Mesenchymal stem cell (in vitro differentiated cells and primary cell): ENCODE measurements at regions not wholly inside any gene's neighbourhood (a gene's known extent, or its start where the extent isn't known, plus 50 kb on each side); places are given as distances from the start of the nearest gene placed in this dataset.

ENCODE experiments used
- DNase-seq: peaks from one replicate; pipeline ENCODE4 v3.0.0-alpha.2; 2013
- H2AFZ ChIP-seq: one replicate; pipeline ENCODE4 v1.6.1; 2013; ENCODE audit warnings: low read depth, mild to moderate bottlenecking, control low read depth, inconsistent platforms, low read length, moderate library complexity
- H2AK5ac ChIP-seq: 2 replicates; pipeline ENCODE4 v1.6.1; 2013; ENCODE audit warnings: low read length, moderate library complexity, mild to moderate bottlenecking, inconsistent platforms; ENCODE audit not compliant: severe bottlenecking
- H2BK120ac ChIP-seq: one replicate; pipeline ENCODE4 v1.6.1; 2013; ENCODE audit warnings: low read depth, mild to moderate bottlenecking, inconsistent platforms, low read length, moderate library complexity
- H2BK12ac ChIP-seq, 2 experiments: one replicate each; pipeline ENCODE4 v1.6.1; 2013; ENCODE audit warnings: inconsistent platforms in 2 of 2, low read length in 2 of 2, mild to moderate bottlenecking in 2 of 2, moderate library complexity in 2 of 2, control low read depth in 1 of 2
- H2BK15ac ChIP-seq: one replicate; pipeline ENCODE4 v1.6.1; 2013; ENCODE audit warnings: mild to moderate bottlenecking, low read depth, inconsistent platforms; ENCODE audit not compliant: poor library complexity, severe bottlenecking
- H2BK5ac ChIP-seq: 2 replicates; pipeline ENCODE4 v1.6.1; 2013; ENCODE audit warnings: low read depth, mild to moderate bottlenecking, low read length, control low read depth, inconsistent platforms; ENCODE audit not compliant: poor library complexity, severe bottlenecking
- H3K14ac ChIP-seq, 2 experiments: one replicate each; pipeline ENCODE4 v1.6.1; 2013; ENCODE audit warnings: inconsistent platforms in 2 of 2, low read length in 2 of 2, control low read depth in 1 of 2, mild to moderate bottlenecking in 1 of 2, moderate library complexity in 1 of 2
- H3K18ac ChIP-seq, 2 experiments: one replicate each; pipeline ENCODE4 v1.6.1; 2013; ENCODE audit warnings: inconsistent platforms in 2 of 2, low read length in 2 of 2, control low read depth in 1 of 2, low read depth in 1 of 2, mild to moderate bottlenecking in 1 of 2
- H3K23ac ChIP-seq, 2 experiments: one replicate each; pipeline ENCODE4 v1.6.1; 2013; ENCODE audit warnings: inconsistent platforms in 2 of 2, low read length in 2 of 2, mild to moderate bottlenecking in 2 of 2, moderate library complexity in 2 of 2, control low read depth in 1 of 2
- H3K27ac ChIP-seq: 2 replicates; pipeline ENCODE4 v1.5.1; 2013; ENCODE audit warnings: mild to moderate bottlenecking, moderate library complexity, low read length, control low read depth, inconsistent platforms; ENCODE audit not compliant: poor library complexity, severe bottlenecking
- H3K27me3 ChIP-seq, 2 experiments: 2 replicates each; pipeline versions ENCODE4 v1.6.1 to v1.7.0; 2013; ENCODE audit warnings: low read length in 2 of 2, mild to moderate bottlenecking in 2 of 2, moderate library complexity in 2 of 2, control low read depth in 1 of 2, inconsistent platforms in 1 of 2; ENCODE audit not compliant: control insufficient read depth in 1 of 2, insufficient read depth in 1 of 2
- H3K36me3 ChIP-seq, 2 experiments: 2 replicates each; pipeline versions ENCODE4 v1.6.1 to v1.7.0; 2013; ENCODE audit warnings: low read length in 2 of 2, control low read depth in 1 of 2, inconsistent platforms in 1 of 2, low read depth in 1 of 2, mild to moderate bottlenecking in 1 of 2; ENCODE audit not compliant: insufficient read depth in 2 of 2, control insufficient read depth in 1 of 2
- H3K4ac ChIP-seq, 2 experiments: one replicate each; pipeline ENCODE4 v1.6.1; 2013; ENCODE audit warnings: inconsistent platforms in 2 of 2, low read length in 2 of 2, mild to moderate bottlenecking in 2 of 2, moderate library complexity in 2 of 2, control low read depth in 1 of 2, low read depth in 1 of 2
- H3K4me1 ChIP-seq: 2 replicates; pipeline ENCODE4 v1.6.1; 2013; ENCODE audit warnings: low read depth, low read length, control low read depth; ENCODE audit not compliant: control insufficient read depth, insufficient read depth
- H3K4me2 ChIP-seq: 2 replicates; pipeline ENCODE4 v1.6.1; 2013; ENCODE audit warnings: low read length, mild to moderate bottlenecking, inconsistent platforms; ENCODE audit not compliant: poor library complexity, severe bottlenecking
- H3K4me3 ChIP-seq, 2 experiments: 2 replicates each; pipeline versions ENCODE4 v1.5.1 to v1.7.0; 2013; ENCODE audit warnings: low read length in 2 of 2, mild to moderate bottlenecking in 2 of 2, control low read depth in 1 of 2, low read depth in 1 of 2; ENCODE audit not compliant: insufficient read depth in 1 of 2
- H3K79me1 ChIP-seq: replicated peaks from 2 replicates; pipeline ENCODE4 v1.6.1; 2013; ENCODE audit warnings: mild to moderate bottlenecking, control low read depth, low read length, inconsistent platforms; ENCODE audit not compliant: poor library complexity, severe bottlenecking
- H3K9ac ChIP-seq: 2 replicates; pipeline ENCODE4 v1.7.0; 2013; ENCODE audit warnings: mild to moderate bottlenecking, low read length, moderate library complexity
- H3K9me3 ChIP-seq: 2 replicates; pipeline ENCODE4 v1.7.0; 2013; ENCODE audit warnings: mild to moderate bottlenecking, low read length; ENCODE audit not compliant: control insufficient read depth
- H4K8ac ChIP-seq: one replicate; pipeline ENCODE4 v1.6.1; 2013; ENCODE audit warnings: inconsistent platforms, mild to moderate bottlenecking, low read length, moderate library complexity
- H4K91ac ChIP-seq: one replicate; pipeline ENCODE4 v1.6.1; 2013; ENCODE audit warnings: mild to moderate bottlenecking, low read length, inconsistent platforms
- WGBS: methylation state at CpG from one replicate; pipeline ENCODE4 v1.1.7; 2013; ENCODE audit warnings: mixed read lengths; 5-methylcytosine and 5-hydroxymethylcytosine counted together

GRCh38 chr3:135453326-135453725 lies 512.2 kb upstream of the PPP2R3A start:
- Histone ChIP-seq H3K4me3 (no peak overlapping the region), H2BK15ac (no peak overlapping the region), H3K4me2 (no peak overlapping the region), H3K14ac (no peak overlapping the region), H2BK12ac (no peak overlapping the region), H3K4ac (no peak overlapping the region), H2AK5ac (no peak overlapping the region), H2AFZ (no peak overlapping the region), H3K36me3 (no peaks in the 10 kb centered on the region), H3K4me1 (no peaks in the 10 kb centered on the region), H3K23ac (no peak overlapping the region), H2BK5ac (no peak overlapping the region), H3K27me3 (peaks cover 6 to 17% of the 10 kb centered on the region in 2 experiments), H2BK120ac (no peak overlapping the region), H3K18ac (no peak overlapping the region), H4K8ac (no peak overlapping the region), H3K27ac (no peak overlapping the region), H3K9ac (no peak overlapping the region), H3K9me3 (no peaks in the 10 kb centered on the region), H3K79me1 (no peaks in the 10 kb centered on the region), H4K91ac (no peak overlapping the region)
- no peak for DNase-seq
- WGBS = 77% methylated on average over 4 of the region's 6 CpGs

GRCh38 chr3:135454890-135455289 lies 510.6 kb upstream of the PPP2R3A start:
- H3K27me3 ChIP-seq = peaks cover 6 to 20% of the 10 kb centered on the region in 2 experiments
- H2BK15ac ChIP-seq = no peak overlapping the region
- no peak overlapping the region for H4K8ac ChIP-seq
- H2BK5ac ChIP-seq = no peak overlapping the region
- H3K36me3 ChIP-seq = no peaks in the 10 kb centered on the region
- 70% methylated on average over 4 of the region's 4 CpGs for WGBS
- no peak overlapping the region for H4K91ac ChIP-seq
- no peak overlapping the region for H3K23ac ChIP-seq
- peak overlapping the region in 1 of 2 experiments; percentile 27 for H3K4ac ChIP-seq
- H3K4me3 ChIP-seq = no peak overlapping the region
- H2AK5ac ChIP-seq = no peak overlapping the region
- H3K27ac ChIP-seq = no peak overlapping the region
- no peak overlapping the region for H3K4me2 ChIP-seq
- DNase-seq = no peak
- H2BK120ac ChIP-seq = no peak overlapping the region
- no peak overlapping the region for H3K18ac ChIP-seq
- H3K9ac ChIP-seq = no peak overlapping the region
- H3K14ac ChIP-seq = no peak overlapping the region
- no peaks in the 10 kb centered on the region for H3K4me1 ChIP-seq
- peaks cover 2% of the 10 kb centered on the region for H3K9me3 ChIP-seq
- H3K79me1 ChIP-seq = no peaks in the 10 kb centered on the region
- no peak overlapping the region for H2BK12ac ChIP-seq
- H2AFZ ChIP-seq = no peak overlapping the region

GRCh38 chr3:135456108-135456790 lies 509.3 kb upstream of the PPP2R3A start:
- H2BK15ac ChIP-seq = no peak overlapping the region
- H2BK5ac ChIP-seq = no peak overlapping the region
- H3K4me1 ChIP-seq = no peaks in the 10 kb centered on the region
- no peak overlapping the region for H2BK12ac ChIP-seq
- H3K9me3 ChIP-seq = peaks cover 10% of the 10 kb centered on the region
- H2AFZ ChIP-seq = no peak overlapping the region
- H3K27ac ChIP-seq = no peak overlapping the region
- no peak overlapping the region for H3K18ac ChIP-seq
- no peak overlapping the region for H3K9ac ChIP-seq
- no peak overlapping the region for H4K91ac ChIP-seq
- H2BK120ac ChIP-seq = no peak overlapping the region
- no peak overlapping the region for H3K23ac ChIP-seq
- H3K27me3 ChIP-seq = peaks cover 6 to 20% of the 10 kb centered on the region in 2 experiments
- no peak for DNase-seq
- H4K8ac ChIP-seq = no peak overlapping the region
- H3K79me1 ChIP-seq = no peaks in the 10 kb centered on the region
- H3K4me3 ChIP-seq = no peak overlapping the region
- no peak overlapping the region for H2AK5ac ChIP-seq
- H3K36me3 ChIP-seq = no peaks in the 10 kb centered on the region
- WGBS = 4% methylated on average over 14 of the region's 15 CpGs
- H3K14ac ChIP-seq = no peak overlapping the region
- no peak overlapping the region for H3K4me2 ChIP-seq
- no peak overlapping the region for H3K4ac ChIP-seq

- Histone ChIP-seq H2BK5ac (no peak overlapping the region), H4K91ac (no peak overlapping the region), H3K4me3 (no peak overlapping the region), H4K8ac (no peak overlapping the region), H3K9me3 (peaks cover 18% of the 10 kb centered on the region), H3K27ac (no peak overlapping the region), H3K4me2 (no peak overlapping the region), H3K14ac (no peak overlapping the region), H3K27me3 (peaks cover 6 to 14% of the 10 kb centered on the region in 2 experiments), H2AFZ (no peak overlapping the region), H3K36me3 (no peaks in the 10 kb centered on the region), H3K4me1 (no peaks in the 10 kb centered on the region), H2BK15ac (no peak overlapping the region), H2AK5ac (no peak overlapping the region), H3K23ac (no peak overlapping the region), H2BK120ac (no peak overlapping the region), H3K9ac (no peak overlapping the region), H2BK12ac (no peak overlapping the region), H3K79me1 (no peaks in the 10 kb centered on the region), H3K4ac (no peak overlapping the region), H3K18ac (no peak overlapping the region)
- WGBS = 81% methylated on average over 6 of the region's 10 CpGs
- no peak for DNase-seq
These were observed 506.8 kb upstream of the PPP2R3A start for GRCh38 chr3:135458541-135459322.
